ENCODE measurements at regions not wholly inside any gene's neighbourhood (a gene's known extent, or its start where the extent isn't known, plus 50 kb on each side); places are given as distances from the start of the nearest gene placed in this dataset.

- 46% methylated on average over 4 of the region's 4 CpGs for WGBS (ENCODE audit: insufficient coverage, insufficient replicate concordance, low lambda C conversion rate, missing lambda C conversion rate)
- no peak for TF ChIP-seq CEBPB (IDR thresholded peaks at IDR 0.05; ENCODE audit: borderline replicate concordance in 1 of 2, low read depth in 2 of 2, low read length in 2 of 2)
- Histone ChIP-seq H3K27ac (ENCODE audit: control insufficient read depth, insufficient read depth) (no peak overlapping the region), H3K9me3 (replicated peaks; ENCODE audit: control insufficient read depth, insufficient read depth, low read length) (no peaks in the 10 kb centered on the region), H3K9ac (ENCODE audit: control insufficient read depth, insufficient read depth, low read length) (no peak overlapping the region), H3K79me2 (ENCODE audit: control insufficient read depth, insufficient read depth, low read length) (no peaks in the 10 kb centered on the region), H3K4me3 (no peak overlapping the region), H2AFZ (ENCODE audit: control insufficient read depth, low read depth, low read length) (no peak overlapping the region), H3K4me2 (ENCODE audit: control insufficient read depth, insufficient read depth) (no peak overlapping the region), H3K36me3 (ENCODE audit: control insufficient read depth in 2 of 2, insufficient read depth in 2 of 2, low read length in 1 of 2) (no peaks in the 10 kb centered on the region), H4K20me1 (ENCODE audit: control insufficient read depth, insufficient read depth) (no peaks in the 10 kb centered on the region), H3K27me3 (replicated peaks in 1 of 2; ENCODE audit: control insufficient read depth in 2 of 2, insufficient read depth in 2 of 2, low read length in 1 of 2) (no peaks in the 10 kb centered on the region), H3K4me1 (ENCODE audit: control insufficient read depth, insufficient read depth, low read length) (no peaks in the 10 kb centered on the region)
- CTCF ChIA-PET: no interaction called here
- intact Hi-C loops (cut with micrococcal nuclease; ENCODE audit: unreplicated experiment): no loop called here
- in situ Hi-C loops (cut with MboI): no loop called here
- BruUV-seq (replicated peaks): no TSS peak
- DNase-seq (ENCODE audit: low read depth, low spot score): no peak
- RAD21 ChIA-PET (ENCODE audit: unreplicated experiment): no interaction called here
- FAIRE-seq: no peak
- no peak for ATAC-seq
- POLR2A ChIA-PET: no interaction called here
- SMC1A ChIA-PET (ENCODE audit: uncharacterized antibody, unreplicated experiment): interaction anchor here (1.2 kb wide), 1 partner anchor 26 kb away, joined by 3 read pairs; no protein-coding TSS in a partner anchor
Observed at GRCh38 chr5:125602184-125602583, 821.0 kb upstream of the GRAMD2B start.

GRCh38 chr5:125603321-125603720, 819.9 kb upstream of the GRAMD2B start:
- CTCF ChIA-PET: no interaction called here
- in situ Hi-C loops (cut with MboI): no loop called here

More at GRCh38 chr5:125603321-125603720, 819.9 kb upstream of the GRAMD2B start:
- ATAC-seq (no peak), DNase-seq (ENCODE audit: low read depth, low spot score) (no peak), FAIRE-seq (no peak)
- no peak overlapping the region for H3K9ac ChIP-seq (ENCODE audit: control insufficient read depth, insufficient read depth, low read length)
- H2AFZ ChIP-seq (ENCODE audit: control insufficient read depth, low read depth, low read length): no peak overlapping the region
- no peaks in the 10 kb centered on the region for H3K9me3 ChIP-seq (replicated peaks; ENCODE audit: control insufficient read depth, insufficient read depth, low read length)
- intact Hi-C loops (cut with micrococcal nuclease; ENCODE audit: unreplicated experiment): no loop called here
- H4K20me1 ChIP-seq (ENCODE audit: control insufficient read depth, insufficient read depth): no peaks in the 10 kb centered on the region
- no peaks in the 10 kb centered on the region for H3K4me1 ChIP-seq (ENCODE audit: control insufficient read depth, insufficient read depth, low read length)
- no peak overlapping the region for H3K4me2 ChIP-seq (ENCODE audit: control insufficient read depth, insufficient read depth)
- no TSS peak for BruUV-seq (replicated peaks)
- TF ChIP-seq BCLAF1 (IDR thresholded peaks at IDR 0.05): no peak
- TF ChIP-seq SKIL (IDR thresholded peaks at IDR 0.05; ENCODE audit: low read depth, poor library complexity, severe bottlenecking): no peak
- TF ChIP-seq SIN3A (IDR thresholded peaks at IDR 0.05; ENCODE audit: low read depth, low read length): no peak
- TF ChIP-seq NR2C2 (IDR thresholded peaks at IDR 0.05; ENCODE audit: borderline replicate concordance, control insufficient read depth, insufficient read length, low read depth): no peak
- no peak for TF ChIP-seq BMI1 (IDR thresholded peaks at IDR 0.05; ENCODE audit: borderline replicate concordance)
- no peak for TF ChIP-seq STAT1 (conservative IDR thresholded peaks at IDR 0.05)
- TF ChIP-seq NFXL1 (IDR thresholded peaks at IDR 0.05; ENCODE audit: borderline replicate concordance): no peak
- no peak for TF ChIP-seq RAD21 (IDR thresholded peaks at IDR 0.05; ENCODE audit: insufficient read depth, low read depth, low read length)
- TF ChIP-seq NFIC (IDR thresholded peaks at IDR 0.05; ENCODE audit: low read depth, low read length): no peak
- no peak for TF ChIP-seq SUPT20H (IDR thresholded peaks at IDR 0.05; ENCODE audit: borderline replicate concordance, control insufficient read depth, low read depth, low read length)
- 14% methylated on average over 3 of the region's 3 CpGs for WGBS (ENCODE audit: insufficient coverage, insufficient replicate concordance, low lambda C conversion rate, missing lambda C conversion rate)
- RAD21 ChIA-PET (ENCODE audit: unreplicated experiment): no interaction called here
- H3K4me3 ChIP-seq: no peak overlapping the region
- SMC1A ChIA-PET (ENCODE audit: uncharacterized antibody, unreplicated experiment): interaction anchor here (1.2 to 1.3 kb wide), 2 partner anchors 20 to 27 kb away, joined by 3 read pairs; no protein-coding TSS in a partner anchor
- H3K79me2 ChIP-seq (ENCODE audit: control insufficient read depth, insufficient read depth, low read length): no peaks in the 10 kb centered on the region
- no peak overlapping the region for H3K27ac ChIP-seq (ENCODE audit: control insufficient read depth, insufficient read depth)
- H3K27me3 ChIP-seq (replicated peaks in 1 of 2; ENCODE audit: control insufficient read depth in 2 of 2, insufficient read depth in 2 of 2, low read length in 1 of 2): no peaks in the 10 kb centered on the region
- H3K36me3 ChIP-seq (ENCODE audit: control insufficient read depth in 2 of 2, insufficient read depth in 2 of 2, low read length in 1 of 2): no peaks in the 10 kb centered on the region
- POLR2A ChIA-PET: no interaction called here

All from GM12878 (cell line).